Left ventricle myocardium inferior (tissue), 1 donor: ENCODE measurements at regions not wholly inside any gene's neighbourhood (a gene's known extent, or its start where the extent isn't known, plus 50 kb on each side); places are given as distances from the start of the nearest gene placed in this dataset.
"Not testable (repeated sequence)": the region's sequence is repeated elsewhere in the genome, so short reads cannot be mapped to it uniquely, and the experiment has no call there.

Experiments
- DNase-seq: peaks from one replicate; pipeline ENCODE4 v3.0.0-alpha.2; 2020
- H3K27ac ChIP-seq: fragments of 200-600 bp; replicated peaks from 2 replicates; pipeline ENCODE4 v1.8.0; 2021
- H3K27me3 ChIP-seq: fragments of 200-600 bp; 2 replicates; pipeline ENCODE4 v1.8.0; 2021; ENCODE audit warnings: low read depth
- H3K36me3 ChIP-seq: fragments of 200-600 bp; 2 replicates; pipeline ENCODE4 v1.8.0; 2021
- H3K4me1 ChIP-seq: fragments of 200-600 bp; 2 replicates; pipeline ENCODE4 v1.8.0; 2021
- H3K4me3 ChIP-seq: fragments of 200-600 bp; 2 replicates; pipeline ENCODE4 v1.8.0; 2021; ENCODE audit warnings: mild to moderate bottlenecking, moderate library complexity
- H3K9me3 ChIP-seq: fragments of 200-600 bp; replicated peaks from 2 replicates; pipeline ENCODE4 v1.8.0; 2021
- CTCF ChIP-seq: fragments of 200-600 bp; IDR thresholded peaks from 2 replicates; pipeline ENCODE4 v1.8.0; 2021; ENCODE audit warnings: antibody characterized with exemption, mild to moderate bottlenecking, borderline replicate concordance
- intact Hi-C: fragments of 100-400 bp; cut with micrococcal nuclease; formaldehyde crosslinking; loops from one replicate; pipeline ENCODE4 v1.11.0; 2022
- donor health status: DM: no; HTN: yes; CAD: no; lungs with severe emphysema.

DNA sequence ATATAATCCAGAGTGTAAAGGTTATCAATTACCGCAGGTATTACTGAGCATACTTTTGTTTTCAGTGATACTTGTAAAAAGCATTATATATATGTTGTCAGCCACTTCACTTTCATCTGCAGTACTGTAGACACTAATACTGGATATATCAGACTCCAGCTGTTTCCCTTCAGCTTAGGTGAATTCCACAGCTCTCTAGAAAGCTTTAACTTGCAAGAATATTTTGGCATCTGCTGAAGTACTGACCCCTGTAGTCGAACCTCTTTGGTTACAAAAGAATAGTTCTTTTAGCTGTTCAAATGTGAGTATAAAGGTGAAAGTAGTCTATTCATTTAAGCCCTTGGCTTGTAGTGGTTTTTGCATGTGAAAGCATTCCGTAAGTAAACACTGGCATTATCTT lies 1222.7 kb upstream of the TENM3 start:
- no peak overlapping the region for H3K27ac ChIP-seq
- intact Hi-C loops, result no loop called here
- no peaks in the 10 kb centered on the region for H3K36me3 ChIP-seq
- no peak for TF ChIP-seq CTCF
- H3K4me1 ChIP-seq, result no peaks in the 10 kb centered on the region
- H3K27me3 ChIP-seq, result no peaks in the 10 kb centered on the region
- DNase-seq, result no peak
- H3K9me3 ChIP-seq, result peaks cover 7% of the 10 kb centered on the region
- no peak overlapping the region for H3K4me3 ChIP-seq

GRCh38 chr4:181021213-181021612 lies 1222.0 kb upstream of the TENM3 start:
- no peak overlapping the region for H3K27ac ChIP-seq
- no peak overlapping the region for H3K4me3 ChIP-seq
- no peaks in the 10 kb centered on the region for H3K36me3 ChIP-seq
- H3K4me1 ChIP-seq, result no peaks in the 10 kb centered on the region
- DNase-seq, result no peak
- H3K9me3 ChIP-seq, result peaks cover 6% of the 10 kb centered on the region
- H3K27me3 ChIP-seq, result no peaks in the 10 kb centered on the region
- no peak for TF ChIP-seq CTCF
- intact Hi-C loops, result no loop called here

DNA sequence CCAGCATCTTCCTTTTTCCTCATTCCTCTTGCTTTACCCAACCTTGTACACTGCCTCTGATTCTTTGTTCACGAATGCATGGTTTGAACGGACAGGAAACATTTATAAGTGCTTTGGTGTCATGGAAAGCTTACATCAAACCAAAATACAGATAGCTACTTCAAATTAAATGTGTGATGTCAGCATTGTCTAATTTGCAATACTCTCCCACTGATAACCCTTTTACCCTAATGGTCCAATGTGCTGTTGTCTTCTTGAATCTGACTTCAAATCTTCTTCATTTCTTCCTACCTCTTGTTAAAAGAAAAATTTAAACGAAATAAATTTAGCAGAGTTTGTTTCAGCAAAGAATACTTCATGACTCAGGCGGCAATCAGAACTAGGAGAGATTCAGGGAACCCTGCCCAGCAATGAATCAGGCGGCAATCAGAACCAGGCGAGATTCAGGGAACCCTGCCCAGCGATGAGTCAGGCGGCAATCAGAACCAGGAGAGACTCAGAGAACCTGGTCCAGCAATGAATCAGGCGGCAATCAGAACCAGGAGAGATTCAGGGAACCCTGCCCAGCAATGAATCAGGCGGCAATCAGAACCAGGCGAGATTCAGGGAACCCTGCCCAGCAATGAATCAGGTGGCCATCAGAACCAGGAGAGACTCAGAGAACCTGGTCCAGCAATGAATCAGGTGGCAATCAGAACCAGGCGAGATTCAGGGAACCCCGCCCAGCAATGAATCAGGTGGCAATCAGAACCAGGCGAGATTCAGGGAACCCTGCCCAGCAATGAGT lies 1212.9 kb upstream of the TENM3 start:
- intact Hi-C loops, H3K4me1 ChIP-seq, H3K36me3 ChIP-seq, H3K4me3 ChIP-seq, H3K27me3 ChIP-seq, H3K9me3 ChIP-seq, DNase-seq, H3K27ac ChIP-seq: not testable (repeated sequence)

- Histone ChIP-seq H3K27ac (no peak overlapping the region), H3K36me3 (no peaks in the 10 kb centered on the region), H3K9me3 (peaks cover 9% of the 10 kb centered on the region), H3K27me3 (no peaks in the 10 kb centered on the region), H3K4me3 (no peak overlapping the region), H3K4me1 (no peaks in the 10 kb centered on the region)
- intact Hi-C loops, result no loop called here
- TF ChIP-seq CTCF, result no peak
- no peak for DNase-seq
These were observed 1212.2 kb upstream of the TENM3 start for GRCh38 chr4:181030961-181031360.

DNA sequence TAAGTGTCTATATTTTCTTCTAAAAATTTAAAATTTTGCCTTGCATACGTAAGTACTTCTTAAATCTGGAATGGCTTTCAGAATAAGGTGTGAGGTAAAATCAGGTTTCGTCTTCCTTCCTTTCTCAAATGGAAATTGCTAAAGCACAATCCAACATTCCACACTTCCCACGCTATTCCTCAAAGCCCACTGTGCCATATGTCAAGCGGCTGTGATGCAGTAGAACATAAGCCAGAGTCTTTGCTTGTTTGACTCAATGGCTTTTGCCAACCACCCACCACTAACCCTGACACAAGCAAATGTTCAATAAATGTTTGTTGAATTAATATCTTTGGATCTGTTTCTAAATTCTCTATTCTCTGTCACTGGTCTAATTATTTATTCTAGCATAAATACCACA lies 1199.7 kb upstream of the TENM3 start:
- Histone ChIP-seq H3K27me3 (no peaks in the 10 kb centered on the region), H3K4me3 (no peak overlapping the region), H3K36me3 (no peaks in the 10 kb centered on the region), H3K27ac (no peak overlapping the region), H3K9me3 (peaks cover 10% of the 10 kb centered on the region), H3K4me1 (no peaks in the 10 kb centered on the region)
- intact Hi-C loops, result no loop called here
- no peak for DNase-seq
- TF ChIP-seq CTCF, result no peak

- Histone ChIP-seq H3K36me3 (no peaks in the 10 kb centered on the region), H3K9me3 (peaks cover 3% of the 10 kb centered on the region), H3K4me3 (no peak overlapping the region), H3K27ac (no peak overlapping the region), H3K27me3 (no peaks in the 10 kb centered on the region), H3K4me1 (no peaks in the 10 kb centered on the region)
- TF ChIP-seq CTCF, result no peak
- intact Hi-C loops, result no loop called here
- DNase-seq, result no peak
These were observed 1196.4 kb upstream of the TENM3 start for GRCh38 chr4:181046809-181047208.
